OCI-LY7 (cell line): ENCODE measurements at regions not wholly inside any gene's neighbourhood (a gene's known extent, or its start where the extent isn't known, plus 50 kb on each side); places are given as distances from the start of the nearest gene placed in this dataset.

Experiments
- BruUV-seq: library from RNA; stranded (reverse); fragments of 400-500 nt; replicated peaks from 2 replicates; lab custom pipeline; 2021; lab: Mats Ljungman, UMichigan
- CTCF ChIA-PET: fragments of 300-600 bp; sonication (Branson Sonifier 250); formaldehyde crosslinking; loops from one replicate; lab custom pipeline; 2022; ENCODE audit warnings: antibody characterized with exemption; ENCODE audit not compliant: unreplicated experiment; lab: Charles Lee
- POLR2A ChIA-PET: fragments of 300-600 bp; sonication (Branson Sonifier 250); formaldehyde crosslinking; loops from one replicate; lab custom pipeline; 2022; ENCODE audit warnings: antibody characterized with exemption; lab: Charles Lee
- DNase-seq: peaks from one replicate; pipeline ENCODE4 v3.0.0-alpha.2; 2015; ENCODE audit warnings: low spot score
- H2AFZ ChIP-seq: fragments of 200-600 bp; sonication (generic), shearing (Covaris generic); 2 replicates; pipeline ENCODE4 v1.6.1; 2014; ENCODE audit warnings: mild to moderate bottlenecking, antibody characterized with exemption, low read length, moderate library complexity
- H3K27ac ChIP-seq: fragments of 200-600 bp; sonication (generic); 2 replicates; pipeline ENCODE4 v1.5.1; 2014; ENCODE audit warnings: mixed run types, low read depth, mild to moderate bottlenecking, moderate library complexity, low read length, inconsistent platforms; ENCODE audit not compliant: poor library complexity, severe bottlenecking
- H3K36me3 ChIP-seq: fragments of 200-600 bp; sonication (generic); 2 replicates; pipeline ENCODE4 v1.6.1; 2014; ENCODE audit warnings: mild to moderate bottlenecking, antibody characterized with exemption, low read length, moderate library complexity, mixed read lengths; ENCODE audit not compliant: insufficient read depth
- H3K4me1 ChIP-seq: fragments of 200-600 bp; sonication (generic); 2 replicates; pipeline ENCODE4 v1.5.1; 2014; ENCODE audit warnings: mild to moderate bottlenecking, low read length; ENCODE audit not compliant: insufficient read depth, poor library complexity, severe bottlenecking
- H3K4me2 ChIP-seq: fragments of 200-600 bp; sonication (generic); 2 replicates; pipeline ENCODE4 v1.6.1; 2014; ENCODE audit warnings: mild to moderate bottlenecking, low read length
- H3K4me3 ChIP-seq: fragments of 200-600 bp; sonication (generic); 2 replicates; pipeline ENCODE4 v1.5.1; 2014; ENCODE audit warnings: mild to moderate bottlenecking, low read depth, low read length; ENCODE audit not compliant: poor library complexity, severe bottlenecking
- H3K79me2 ChIP-seq: fragments of 200-600 bp; sonication (generic); 2 replicates; pipeline ENCODE4 v1.6.1; 2016; ENCODE audit warnings: low read depth, mild to moderate bottlenecking, low read length, moderate library complexity, mixed read lengths; ENCODE audit not compliant: insufficient read depth
- H3K9me2 ChIP-seq: fragments of 200-600 bp; sonication (generic); 2 replicates; pipeline ENCODE4 v1.6.1; 2016; ENCODE audit warnings: mild to moderate bottlenecking, low read length, mixed read lengths; ENCODE audit not compliant: insufficient read depth
- H3K9me3 ChIP-seq: fragments of 200-600 bp; sonication (generic); 2 replicates; pipeline ENCODE4 v1.6.1; 2014; ENCODE audit warnings: mild to moderate bottlenecking, mixed run types, low read length, mixed read lengths
- H4K20me1 ChIP-seq: fragments of 200-600 bp; sonication (generic); 2 replicates; pipeline ENCODE4 v1.6.1; 2014; ENCODE audit warnings: mild to moderate bottlenecking, antibody characterized with exemption, low read length, moderate library complexity, mixed read lengths; ENCODE audit not compliant: insufficient read depth
- EZH2phosphoT487 ChIP-seq: fragments of 200-600 bp; sonication (generic); IDR thresholded peaks from 2 replicates; pipeline ENCODE4 v1.6.1; 2018; ENCODE audit warnings: low read depth, borderline replicate concordance, mild to moderate bottlenecking, mixed run types, antibody characterized with exemption, low read length, moderate library complexity, mixed read lengths
- intact Hi-C: fragments of 100-400 bp; cut with micrococcal nuclease; formaldehyde crosslinking; loops from one replicate; pipeline ENCODE4 v1.10.0; 2022; ENCODE audit not compliant: unreplicated experiment
- TF ChIP-seq, protein P1 (sequence below): fragments of 200-600 bp; sonication (generic); conservative IDR thresholded peaks from 2 replicates; pipeline ENCODE4 v1.5.1; 2014; ENCODE audit warnings: mild to moderate bottlenecking, antibody characterized with exemption, low read length, moderate library complexity, mixed read lengths

DNA sequence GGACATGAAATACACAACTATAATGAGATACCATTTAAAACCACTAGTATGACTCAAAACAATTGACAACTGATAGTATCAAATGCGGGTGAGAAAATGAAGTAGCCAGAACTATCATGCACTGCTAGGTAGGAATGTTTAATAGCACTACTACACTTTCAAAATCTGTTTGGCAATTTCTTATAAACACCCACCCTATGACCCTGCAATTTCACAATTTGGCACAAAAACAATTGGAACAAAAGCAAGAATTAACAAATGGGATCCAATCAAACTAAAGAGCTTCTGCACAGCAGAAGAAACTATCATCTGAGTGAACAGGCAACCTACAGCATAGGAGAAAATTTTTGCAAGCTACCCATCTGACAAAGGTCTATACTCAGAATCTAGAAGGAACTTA is 431.2 kb upstream of the GYPC start:
- H3K9me3 ChIP-seq = no peaks in the 10 kb centered on the region
- no peaks in the 10 kb centered on the region for H3K9me2 ChIP-seq
- H2AFZ ChIP-seq = no peak overlapping the region
- DNase-seq = no peak
- TF ChIP-seq, protein P1, sequence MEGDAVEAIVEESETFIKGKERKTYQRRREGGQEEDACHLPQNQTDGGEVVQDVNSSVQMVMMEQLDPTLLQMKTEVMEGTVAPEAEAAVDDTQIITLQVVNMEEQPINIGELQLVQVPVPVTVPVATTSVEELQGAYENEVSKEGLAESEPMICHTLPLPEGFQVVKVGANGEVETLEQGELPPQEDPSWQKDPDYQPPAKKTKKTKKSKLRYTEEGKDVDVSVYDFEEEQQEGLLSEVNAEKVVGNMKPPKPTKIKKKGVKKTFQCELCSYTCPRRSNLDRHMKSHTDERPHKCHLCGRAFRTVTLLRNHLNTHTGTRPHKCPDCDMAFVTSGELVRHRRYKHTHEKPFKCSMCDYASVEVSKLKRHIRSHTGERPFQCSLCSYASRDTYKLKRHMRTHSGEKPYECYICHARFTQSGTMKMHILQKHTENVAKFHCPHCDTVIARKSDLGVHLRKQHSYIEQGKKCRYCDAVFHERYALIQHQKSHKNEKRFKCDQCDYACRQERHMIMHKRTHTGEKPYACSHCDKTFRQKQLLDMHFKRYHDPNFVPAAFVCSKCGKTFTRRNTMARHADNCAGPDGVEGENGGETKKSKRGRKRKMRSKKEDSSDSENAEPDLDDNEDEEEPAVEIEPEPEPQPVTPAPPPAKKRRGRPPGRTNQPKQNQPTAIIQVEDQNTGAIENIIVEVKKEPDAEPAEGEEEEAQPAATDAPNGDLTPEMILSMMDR = no peak
- no TSS peak for BruUV-seq
- ChIA-PET POLR2A (no interaction called here), CTCF (no interaction called here)
- H3K27ac ChIP-seq = no peak overlapping the region
- no peak overlapping the region for H3K4me2 ChIP-seq
- intact Hi-C loops = no loop called here
- H4K20me1 ChIP-seq = no peaks in the 10 kb centered on the region
- H3K36me3 ChIP-seq = no peaks in the 10 kb centered on the region
- H3K4me1 ChIP-seq = no peaks in the 10 kb centered on the region
- no peaks in the 10 kb centered on the region for H3K79me2 ChIP-seq
- no peak overlapping the region for H3K4me3 ChIP-seq

DNA sequence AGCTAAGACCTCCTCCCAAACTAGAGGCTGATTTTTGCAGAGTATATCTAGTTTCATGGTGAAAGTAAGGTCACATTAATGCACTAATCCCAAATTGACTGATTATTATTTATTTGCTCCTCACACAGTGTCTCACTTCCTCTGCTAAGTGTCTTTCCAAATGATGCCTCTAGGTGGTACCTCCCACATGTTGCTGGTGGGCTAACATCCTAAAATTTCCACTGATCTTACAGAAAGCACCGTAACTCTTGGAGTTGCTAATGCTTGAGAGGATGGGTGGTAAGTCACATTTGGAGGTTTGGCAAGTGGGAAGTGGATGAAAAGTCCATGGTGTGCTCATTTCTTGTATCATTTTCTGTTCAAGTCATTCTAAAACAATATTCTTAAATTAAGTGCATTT is 428.7 kb upstream of the GYPC start:
- Histone ChIP-seq H3K9me2 (no peaks in the 10 kb centered on the region), H4K20me1 (no peaks in the 10 kb centered on the region), H3K27ac (no peak overlapping the region), H2AFZ (no peak overlapping the region), H3K4me2 (no peak overlapping the region), H3K79me2 (no peaks in the 10 kb centered on the region), H3K36me3 (no peaks in the 10 kb centered on the region), H3K4me3 (no peak overlapping the region), H3K9me3 (no peaks in the 10 kb centered on the region), H3K4me1 (no peaks in the 10 kb centered on the region)
- ChIA-PET POLR2A (no interaction called here), CTCF (no interaction called here)
- no peak for DNase-seq
- no TSS peak for BruUV-seq
- TF ChIP-seq EZH2phosphoT487 = no peak
- TF ChIP-seq, protein P1 = peak; percentile 62
- intact Hi-C loops = no loop called here

DNA sequence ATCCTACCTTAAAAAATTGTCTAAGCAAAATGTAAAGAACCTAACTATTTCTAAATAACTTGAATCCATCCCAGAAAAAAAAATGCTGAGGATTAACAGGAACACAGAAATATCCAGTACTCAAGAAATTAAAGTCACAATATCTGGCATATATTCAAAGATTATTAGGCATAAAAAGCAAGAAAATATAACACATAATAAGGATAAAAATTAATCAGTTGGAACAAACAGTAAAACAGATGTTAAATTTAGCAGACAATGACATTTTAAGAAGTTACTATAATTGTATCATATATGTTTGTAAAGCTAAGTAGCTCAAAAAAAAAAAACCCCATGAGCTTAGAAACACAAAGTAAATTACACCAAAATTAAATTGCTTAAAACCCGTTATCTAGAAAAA is 427.4 kb upstream of the GYPC start:
- intact Hi-C loops = no loop called here
- TF ChIP-seq EZH2phosphoT487 = no peak
- TF ChIP-seq, protein P1 = no peak
- Histone ChIP-seq H3K79me2 (no peaks in the 10 kb centered on the region), H3K4me2 (no peak overlapping the region), H3K9me3 (no peaks in the 10 kb centered on the region), H2AFZ (no peak overlapping the region), H4K20me1 (no peaks in the 10 kb centered on the region), H3K9me2 (no peaks in the 10 kb centered on the region), H3K4me1 (no peaks in the 10 kb centered on the region), H3K36me3 (no peaks in the 10 kb centered on the region), H3K27ac (no peak overlapping the region), H3K4me3 (no peak overlapping the region)
- ChIA-PET POLR2A (no interaction called here), CTCF (no interaction called here)
- no peak for DNase-seq
- BruUV-seq = no TSS peak
